ENCODE measurements at regions not wholly inside any gene's neighbourhood (a gene's known extent, or its start where the extent isn't known, plus 50 kb on each side); places are given as distances from the start of the nearest gene placed in this dataset.

- TF ChIP-seq CTCF (IDR thresholded peaks at IDR 0.05 in 2 of 3, conservative IDR thresholded peaks at IDR 0.05 in 1 of 3; ENCODE audit: borderline replicate concordance in 1 of 3, insufficient read depth in 1 of 3, low read depth in 2 of 3, low read length in 2 of 3) (no peak), EZH2phosphoT487 (IDR thresholded peaks at IDR 0.05; ENCODE audit: borderline replicate concordance) (no peak), ELF1 (IDR thresholded peaks at IDR 0.05; ENCODE audit: borderline replicate concordance, low read depth) (no peak)
Measured at GRCh38 chr1:78373676-78374075, 117.1 kb upstream of the PTGFR start (continued).

GRCh38 chr1:78375996-78376395 is 114.8 kb upstream of the PTGFR start:
- no peak for TF ChIP-seq RAD21 (IDR thresholded peaks at IDR 0.05; ENCODE audit: low read depth)
- no peaks in the 10 kb centered on the region for H3K79me2 ChIP-seq (ENCODE audit: insufficient read depth, low read length)
- no peak overlapping the region for H3K4me3 ChIP-seq (replicated peaks in 1 of 2; ENCODE audit: low read depth in 1 of 2, low read length in 2 of 2)
- no peak overlapping the region for H2AFZ ChIP-seq (ENCODE audit: low read depth, low read length, poor library complexity, severe bottlenecking)
- BruUV-seq (replicated peaks): no TSS peak
- no peaks in the 10 kb centered on the region for H3K9me3 ChIP-seq (ENCODE audit: control insufficient read depth in 1 of 2, insufficient read depth in 1 of 2, low read depth in 1 of 2, low read length in 2 of 2)
- ChIA-PET RAD21 (ENCODE audit: low non-redundant PET in 1 of 2, low total read pairs in 2 of 2, uncharacterized antibody in 2 of 2, unreplicated experiment in 2 of 2) (no interaction called here), CTCF (no interaction called here), POLR2A (no interaction called here)
- ATAC-seq (no peak), DNase-seq (ENCODE audit: low read depth, low spot score) (no peak)
- H3K4me2 ChIP-seq (ENCODE audit: low read length): no peak overlapping the region
- H3K27me3 ChIP-seq (ENCODE audit: insufficient read depth, low read length): no peaks in the 10 kb centered on the region
- no peaks in the 10 kb centered on the region for H4K20me1 ChIP-seq (ENCODE audit: insufficient read depth)
- H3K9ac ChIP-seq (ENCODE audit: low read length): no peak overlapping the region
- intact Hi-C loops (cut with micrococcal nuclease): no loop called here
- no peaks in the 10 kb centered on the region for H3K4me1 ChIP-seq (ENCODE audit: control insufficient read depth in 1 of 2, insufficient read depth in 2 of 2, low read length in 2 of 2)
- no peaks in the 10 kb centered on the region for H3K36me3 ChIP-seq (ENCODE audit: control insufficient read depth in 1 of 2, insufficient read depth in 2 of 2, low read length in 2 of 2)
- H3K27ac ChIP-seq (ENCODE audit: low read depth, low read length): no peak overlapping the region
- H3K9me2 ChIP-seq (ENCODE audit: insufficient read depth): no peaks in the 10 kb centered on the region

- BruUV-seq (replicated peaks): no TSS peak
- Histone ChIP-seq H3K27me3 (ENCODE audit: insufficient read depth, low read length) (no peaks in the 10 kb centered on the region), H2AFZ (ENCODE audit: low read depth, low read length, poor library complexity, severe bottlenecking) (no peak overlapping the region), H3K79me2 (ENCODE audit: insufficient read depth, low read length) (no peaks in the 10 kb centered on the region), H3K36me3 (ENCODE audit: control insufficient read depth in 1 of 2, insufficient read depth in 2 of 2, low read length in 2 of 2) (no peaks in the 10 kb centered on the region), H4K20me1 (ENCODE audit: insufficient read depth) (no peaks in the 10 kb centered on the region), H3K9ac (ENCODE audit: low read length) (no peak overlapping the region), H3K4me2 (ENCODE audit: low read length) (no peak overlapping the region), H3K27ac (ENCODE audit: low read depth, low read length) (no peak overlapping the region), H3K4me3 (replicated peaks in 1 of 2; ENCODE audit: low read depth in 1 of 2, low read length in 2 of 2) (no peak overlapping the region), H3K9me2 (ENCODE audit: insufficient read depth) (no peaks in the 10 kb centered on the region), H3K4me1 (ENCODE audit: control insufficient read depth in 1 of 2, insufficient read depth in 2 of 2, low read length in 2 of 2) (no peaks in the 10 kb centered on the region), H3K9me3 (ENCODE audit: control insufficient read depth in 1 of 2, insufficient read depth in 1 of 2, low read depth in 1 of 2, low read length in 2 of 2) (no peaks in the 10 kb centered on the region)
- no peak for DNase-seq (ENCODE audit: low read depth, low spot score)
- ChIA-PET CTCF (no interaction called here), RAD21 (ENCODE audit: low non-redundant PET in 1 of 2, low total read pairs in 2 of 2, uncharacterized antibody in 2 of 2, unreplicated experiment in 2 of 2) (no interaction called here), POLR2A (no interaction called here)
- ATAC-seq: no peak
- intact Hi-C loops (cut with micrococcal nuclease): no loop called here
- TF ChIP-seq SP1 (IDR thresholded peaks at IDR 0.05; ENCODE audit: low read depth) (no peak), POLR2AphosphoS5 (IDR thresholded peaks at IDR 0.05; ENCODE audit: low read depth, low read length) (no peak), MAX (IDR thresholded peaks at IDR 0.05) (no peak), CEBPB (IDR thresholded peaks at IDR 0.05; ENCODE audit: low read depth) (no peak), ZNF274 (IDR thresholded peaks at IDR 0.05; ENCODE audit: low read depth, low read length) (no peak), SIN3A (IDR thresholded peaks at IDR 0.05; ENCODE audit: low read depth) (no peak), TCF7L2 (IDR thresholded peaks at IDR 0.05; ENCODE audit: borderline replicate concordance, extremely low read depth, insufficient read depth, insufficient read length) (no peak), YY1 (IDR thresholded peaks at IDR 0.05; ENCODE audit: extremely low read depth, insufficient replicate concordance, low read depth, low read length) (no peak), EZH2 (IDR thresholded peaks at IDR 0.05) (no peak), CTCF (IDR thresholded peaks at IDR 0.05 in 2 of 3, conservative IDR thresholded peaks at IDR 0.05 in 1 of 3; ENCODE audit: borderline replicate concordance in 1 of 3, insufficient read depth in 1 of 3, low read depth in 2 of 3, low read length in 2 of 3) (no peak), ATF3 (IDR thresholded peaks at IDR 0.05) (no peak), POLR2A (IDR thresholded peaks at IDR 0.05; ENCODE audit: borderline replicate concordance, extremely low read depth, insufficient read depth, insufficient read length) (no peak)
Measured at GRCh38 chr1:78377356-78377928, 113.3 kb upstream of the PTGFR start.

All from HCT116 (cell line).